Endothelial cell of umbilical vein (primary cell): ENCODE measurements at regions not wholly inside any gene's neighbourhood (a gene's known extent, or its start where the extent isn't known, plus 50 kb on each side); places are given as distances from the start of the nearest gene placed in this dataset.
"Not testable (repeated sequence)": the region's sequence is repeated elsewhere in the genome, so short reads cannot be mapped to it uniquely, and the experiment has no call there.

Experiments
- CTCF ChIP-seq, 2 donors: IDR thresholded peaks; 1 replicate in 1 of 2; 2 replicates in 1 of 2; pipeline ENCODE4 v1.5.1; 2011; ENCODE audit warnings: low read length in 2 of 2, mild to moderate bottlenecking in 2 of 2, moderate library complexity in 2 of 2, control low read depth in 1 of 2, inconsistent platforms in 1 of 2, low read depth in 1 of 2; ENCODE audit not compliant: insufficient read depth in 1 of 2; ENCODE audit errors: extremely low read depth in 1 of 2
- EZH2 ChIP-seq: IDR thresholded peaks from 2 replicates; pipeline ENCODE4 v1.6.1; 2012; ENCODE audit warnings: borderline replicate concordance, low read depth, mild to moderate bottlenecking, moderate library complexity, low read length, inconsistent platforms; ENCODE audit not compliant: severe bottlenecking
- FOS ChIP-seq: IDR thresholded peaks from 2 replicates; pipeline ENCODE4 v1.6.1; 2011; ENCODE audit warnings: mild to moderate bottlenecking, low read length, moderate library complexity, borderline replicate concordance; ENCODE audit not compliant: insufficient read depth
- GATA2 ChIP-seq: IDR thresholded peaks from 2 replicates; pipeline ENCODE4 v1.7.0; 2011; ENCODE audit warnings: low read depth, mild to moderate bottlenecking, moderate library complexity, mixed read lengths, low read length; ENCODE audit not compliant: insufficient read length, insufficient read depth
- MAX ChIP-seq: IDR thresholded peaks from 2 replicates; pipeline ENCODE4 v1.6.1; 2011; ENCODE audit not compliant: insufficient read depth, insufficient read length
- MYC ChIP-seq: IDR thresholded peaks from one replicate; pipeline ENCODE4 v1.6.1; 2011; ENCODE audit warnings: mild to moderate bottlenecking, low read depth, low read length
- POLR2A ChIP-seq: IDR thresholded peaks from 2 replicates; pipeline ENCODE4 v1.6.1; 2012; ENCODE audit warnings: low read depth, mild to moderate bottlenecking, control low read depth, low read length
- POLR2AphosphoS5 ChIP-seq: IDR thresholded peaks from 2 replicates; pipeline ENCODE4 v1.6.1; 2012; ENCODE audit warnings: low read depth, mild to moderate bottlenecking, control low read depth, low read length, moderate library complexity; ENCODE audit not compliant: insufficient read depth

- not testable (repeated sequence) for TF ChIP-seq EZH2; CTCF (IDR thresholded peaks at IDR 0.05; ENCODE audit: extremely low read depth in 1 of 2, insufficient read depth in 1 of 2, low read depth in 1 of 2, low read length in 2 of 2); POLR2AphosphoS5; MYC; FOS; POLR2A; GATA2; MAX
Observed at GRCh38 chr6:1456816-1457215, 67.4 kb downstream of the FOXF2 start.
